ENCODE measurements at regions not wholly inside any gene's neighbourhood (a gene's known extent, or its start where the extent isn't known, plus 50 kb on each side); places are given as distances from the start of the nearest gene placed in this dataset.

DNA sequence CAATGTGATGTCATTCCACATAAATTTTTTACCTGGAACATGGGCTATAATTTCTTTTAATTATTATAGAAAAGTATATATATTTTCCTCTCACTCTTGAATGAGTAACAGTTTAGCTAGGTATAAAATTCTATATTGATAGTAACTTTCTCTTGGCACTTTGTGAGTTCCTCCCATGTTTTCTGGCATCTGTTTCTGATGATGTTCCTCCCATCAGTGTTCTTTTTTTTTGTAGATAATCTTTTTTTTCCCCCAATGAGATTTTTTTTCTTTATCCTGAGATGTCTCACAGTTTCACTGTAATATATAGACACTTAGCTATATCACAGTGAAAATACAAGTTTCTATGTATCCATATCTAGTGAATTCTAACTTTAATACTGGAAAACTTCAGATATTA, 75.2 kb downstream of the IER5 start:
- TF ChIP-seq TCF7L2 (IDR thresholded peaks at IDR 0.05; ENCODE audit: borderline replicate concordance, low read depth, low read length): no peak
- TF ChIP-seq, protein P1, sequence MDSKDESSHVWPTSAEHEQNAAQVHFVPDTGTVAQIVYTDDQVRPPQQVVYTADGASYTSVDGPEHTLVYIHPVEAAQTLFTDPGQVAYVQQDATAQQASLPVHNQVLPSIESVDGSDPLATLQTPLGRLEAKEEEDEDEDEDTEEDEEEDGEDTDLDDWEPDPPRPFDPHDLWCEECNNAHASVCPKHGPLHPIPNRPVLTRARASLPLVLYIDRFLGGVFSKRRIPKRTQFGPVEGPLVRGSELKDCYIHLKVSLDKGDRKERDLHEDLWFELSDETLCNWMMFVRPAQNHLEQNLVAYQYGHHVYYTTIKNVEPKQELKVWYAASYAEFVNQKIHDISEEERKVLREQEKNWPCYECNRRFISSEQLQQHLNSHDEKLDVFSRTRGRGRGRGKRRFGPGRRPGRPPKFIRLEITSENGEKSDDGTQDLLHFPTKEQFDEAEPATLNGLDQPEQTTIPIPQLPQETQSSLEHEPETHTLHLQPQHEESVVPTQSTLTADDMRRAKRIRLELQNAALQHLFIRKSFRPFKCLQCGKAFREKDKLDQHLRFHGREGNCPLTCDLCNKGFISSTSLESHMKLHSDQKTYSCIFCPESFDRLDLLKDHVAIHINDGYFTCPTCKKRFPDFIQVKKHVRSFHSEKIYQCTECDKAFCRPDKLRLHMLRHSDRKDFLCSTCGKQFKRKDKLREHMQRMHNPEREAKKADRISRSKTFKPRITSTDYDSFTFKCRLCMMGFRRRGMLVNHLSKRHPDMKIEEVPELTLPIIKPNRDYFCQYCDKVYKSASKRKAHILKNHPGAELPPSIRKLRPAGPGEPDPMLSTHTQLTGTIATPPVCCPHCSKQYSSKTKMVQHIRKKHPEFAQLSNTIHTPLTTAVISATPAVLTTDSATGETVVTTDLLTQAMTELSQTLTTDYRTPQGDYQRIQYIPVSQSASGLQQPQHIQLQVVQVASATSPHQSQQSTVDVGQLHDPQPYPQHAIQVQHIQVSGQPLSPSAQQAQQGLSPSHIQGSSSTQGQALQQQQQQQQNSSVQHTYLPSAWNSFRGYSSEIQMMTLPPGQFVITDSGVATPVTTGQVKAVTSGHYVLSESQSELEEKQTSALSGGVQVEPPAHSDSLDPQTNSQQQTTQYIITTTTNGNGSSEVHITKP (tag by site-specific recombination; IDR thresholded peaks at IDR 0.05): no peak
